ENCODE measurements at regions not wholly inside any gene's neighbourhood (a gene's known extent, or its start where the extent isn't known, plus 50 kb on each side); places are given as distances from the start of the nearest gene placed in this dataset.
A peak's percentile ranks its signal among the peaks of the same experiment; 100 is the strongest.
"Not testable (repeated sequence)": the region's sequence is repeated elsewhere in the genome, so short reads cannot be mapped to it uniquely, and the experiment has no call there.

DNA sequence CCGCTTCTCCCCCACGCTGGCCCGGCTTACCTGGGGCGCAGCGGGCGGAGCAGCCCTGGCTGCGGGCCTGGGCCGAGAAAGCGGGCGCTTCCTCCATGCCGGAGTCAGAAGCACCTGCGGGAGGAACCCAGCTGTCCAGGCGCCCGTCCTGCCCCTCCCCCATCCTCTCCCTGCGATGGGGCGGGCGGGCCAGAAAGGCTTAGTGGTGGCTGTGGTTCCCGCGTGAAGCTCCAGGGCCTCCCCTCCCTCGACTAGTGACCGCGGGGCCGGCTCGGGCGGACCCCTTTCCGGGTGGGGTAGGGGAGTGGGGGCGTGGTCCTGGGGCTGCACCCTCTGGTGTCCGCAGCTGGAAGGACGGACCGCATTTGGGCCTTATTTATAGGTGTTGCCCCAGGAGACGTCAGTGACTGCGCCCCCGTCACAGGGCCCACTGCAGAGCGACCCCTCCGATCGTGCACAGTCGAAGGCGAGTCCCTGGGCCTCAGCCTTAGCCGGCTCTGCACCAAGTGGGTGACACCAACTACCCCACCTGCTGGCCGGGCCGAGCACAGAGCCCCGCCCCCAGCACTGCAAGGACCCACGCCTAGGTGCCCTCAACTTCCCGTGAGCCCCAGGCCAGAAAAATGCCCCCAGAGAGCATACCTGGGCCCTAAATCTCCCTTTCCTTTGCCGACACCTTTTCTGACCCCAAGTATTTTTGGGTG lies 302.7 kb downstream of the CCDC74A start:
- DNase-seq; intact Hi-C loops (cut with DNase I); H3K27ac ChIP-seq; H3K4me3 ChIP-seq; H3K9me3 ChIP-seq; H3K4me1 ChIP-seq; H3K36me3 ChIP-seq; ATAC-seq: not testable (repeated sequence)
- whole genome bisulfite sequencing, 2 donors, result 51 to 57% methylated on average over 32 to 45 of the region's 45 CpGs
- H3K27me3 ChIP-seq, result peaks cover 0 to 22% (median 8%) of the 10 kb centered on the region in 7 donors

DNA sequence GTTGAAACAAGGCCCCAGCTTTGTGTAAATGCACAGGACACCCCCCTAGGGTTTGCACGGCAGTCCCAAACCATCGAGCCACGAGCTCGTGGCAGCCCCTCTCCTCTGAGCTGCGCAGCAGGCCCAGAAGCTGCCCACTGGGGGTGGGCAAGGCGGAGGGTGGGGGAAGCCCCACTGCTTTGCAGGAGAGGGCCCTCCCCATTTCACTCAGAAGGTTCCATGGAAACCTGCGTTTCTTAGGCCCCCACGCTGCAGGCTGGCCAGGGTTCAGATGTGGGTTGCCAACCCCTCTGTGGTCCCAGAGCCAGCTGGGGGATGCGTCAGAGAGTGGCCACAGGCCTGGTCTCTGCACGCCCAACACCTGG lies 303.2 kb downstream of the CCDC74A start:
- H3K9me3 ChIP-seq; H3K36me3 ChIP-seq; H3K4me3 ChIP-seq; H3K4me1 ChIP-seq; H3K27ac ChIP-seq; ATAC-seq; intact Hi-C loops (cut with DNase I); DNase-seq: not testable (repeated sequence)
- 89 to 91% methylated on average over 9 to 10 of the region's 10 CpGs for WGBS, 2 donors
- H3K27me3 ChIP-seq, result peaks cover 0 to 22% (median 8%) of the 10 kb centered on the region in 7 donors

DNA sequence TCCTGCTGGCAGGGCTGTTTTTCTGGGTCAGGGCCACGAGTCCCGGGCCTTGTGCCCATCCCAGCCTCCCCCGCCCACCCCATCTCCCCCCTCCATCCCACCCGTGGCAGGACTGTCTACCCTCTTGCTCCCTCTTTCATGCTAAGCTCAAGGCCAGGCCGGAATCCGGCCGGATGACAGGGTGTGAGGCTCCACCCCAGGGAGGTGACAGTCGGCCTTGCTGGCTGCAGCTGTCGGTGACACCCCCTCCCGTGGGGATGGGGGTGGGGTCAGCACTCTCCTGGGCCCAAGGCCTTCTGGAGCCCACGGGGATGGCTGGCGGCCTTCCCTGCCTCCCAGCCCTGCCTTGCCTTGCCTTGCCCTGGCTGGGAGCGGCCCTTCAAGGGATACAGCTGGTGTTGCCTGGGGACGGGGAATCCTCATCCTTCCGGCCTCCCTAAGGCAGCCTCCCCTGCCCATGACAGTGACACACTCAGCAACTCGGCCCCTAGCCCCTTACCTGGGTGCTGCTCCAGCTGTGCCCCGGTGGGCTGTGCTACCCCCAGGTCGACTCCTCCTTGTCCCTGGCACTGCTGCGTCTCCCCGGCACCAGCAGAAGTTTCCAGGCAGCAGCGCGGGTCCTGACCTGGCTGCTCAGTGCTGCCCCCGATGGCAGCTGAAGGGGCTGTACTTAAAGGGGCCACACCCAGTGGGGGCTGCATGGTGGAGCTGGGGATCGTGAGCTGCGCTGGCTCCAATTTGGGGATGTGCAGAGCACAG lies 303.9 kb downstream of the CCDC74A start:
- not testable (repeated sequence) for H3K36me3 ChIP-seq
- WGBS, 2 donors, result 59 to 60% methylated on average over 19 to 25 of the region's 25 CpGs
- ATAC-seq, result peak in 3 of 8 donors; percentile 37 to 71 (median 38)

DNA sequence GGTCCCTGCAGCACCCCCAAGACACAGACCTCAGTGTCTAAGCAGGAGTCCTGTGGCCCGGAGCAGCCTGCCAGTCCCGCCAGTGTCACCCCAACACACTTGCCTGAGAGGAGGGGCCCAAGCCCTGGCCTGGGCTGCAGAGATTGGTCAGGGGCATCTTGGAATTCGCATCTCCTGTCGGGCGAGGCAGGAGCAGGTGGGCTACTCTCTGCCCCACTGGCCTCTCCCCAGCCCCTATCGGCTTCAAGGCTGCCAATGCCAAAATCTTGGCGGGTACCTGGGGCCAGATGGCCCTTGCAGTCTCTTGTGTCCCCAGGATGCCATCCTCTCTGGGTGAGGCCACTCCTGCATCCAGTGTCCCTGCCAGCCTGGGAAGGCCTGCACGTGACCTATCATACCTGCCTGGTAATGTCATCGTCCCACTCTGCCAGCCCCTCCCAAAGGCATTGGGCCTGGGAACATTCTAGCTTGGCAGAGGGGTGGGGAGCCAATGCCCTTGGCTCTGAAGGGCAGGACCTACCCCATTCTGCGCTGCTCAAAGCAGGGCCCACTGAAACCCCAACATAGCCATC lies 304.6 kb downstream of the CCDC74A start:
- 87 to 98% methylated on average over 5 to 10 of the region's 10 CpGs for WGBS, 2 donors
- intact Hi-C loops (cut with DNase I); ATAC-seq; H3K9me3 ChIP-seq; H3K36me3 ChIP-seq; DNase-seq; H3K4me3 ChIP-seq; H3K27ac ChIP-seq; H3K4me1 ChIP-seq: not testable (repeated sequence)
- H3K27me3 ChIP-seq, result peaks cover 0 to 22% (median 8%) of the 10 kb centered on the region in 7 donors

More for the DNA sequence above, 303.9 kb downstream of the CCDC74A start:
- DNase-seq; intact Hi-C loops (cut with DNase I); H3K4me3 ChIP-seq; H3K4me1 ChIP-seq; H3K27ac ChIP-seq; H3K9me3 ChIP-seq: not testable (repeated sequence)
- peaks cover 0 to 22% (median 8%) of the 10 kb centered on the region in 7 donors for H3K27me3 ChIP-seq

DNA sequence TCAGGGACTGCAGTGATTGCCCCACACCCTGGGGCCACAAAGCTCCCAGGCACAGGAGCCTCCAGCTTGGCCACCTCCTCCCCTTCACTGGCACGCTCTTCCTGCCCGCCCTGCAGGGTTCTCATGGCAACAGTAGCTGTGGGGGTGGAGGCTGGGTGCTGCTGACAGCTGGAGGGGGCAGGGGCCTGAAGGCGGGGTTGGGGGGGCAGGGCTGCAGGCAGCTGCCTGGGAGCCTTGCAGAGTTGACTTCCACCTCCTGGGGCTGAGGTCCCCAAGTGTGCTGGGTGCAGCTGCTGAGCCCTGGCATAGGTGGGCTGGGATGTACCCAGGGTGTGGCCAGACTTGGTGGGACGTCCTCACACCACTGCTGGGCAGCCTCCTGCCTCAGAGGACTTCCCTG lies 305.2 kb downstream of the CCDC74A start:
- intact Hi-C loops (cut with DNase I); H3K27ac ChIP-seq; H3K4me1 ChIP-seq; H3K36me3 ChIP-seq; H3K4me3 ChIP-seq; H3K9me3 ChIP-seq; DNase-seq; ATAC-seq: not testable (repeated sequence)
- WGBS, 2 donors, result 53 to 57% methylated on average over 1 to 4 of the region's 4 CpGs
- peaks cover 0 to 22% (median 8%) of the 10 kb centered on the region in 7 donors for H3K27me3 ChIP-seq

DNA sequence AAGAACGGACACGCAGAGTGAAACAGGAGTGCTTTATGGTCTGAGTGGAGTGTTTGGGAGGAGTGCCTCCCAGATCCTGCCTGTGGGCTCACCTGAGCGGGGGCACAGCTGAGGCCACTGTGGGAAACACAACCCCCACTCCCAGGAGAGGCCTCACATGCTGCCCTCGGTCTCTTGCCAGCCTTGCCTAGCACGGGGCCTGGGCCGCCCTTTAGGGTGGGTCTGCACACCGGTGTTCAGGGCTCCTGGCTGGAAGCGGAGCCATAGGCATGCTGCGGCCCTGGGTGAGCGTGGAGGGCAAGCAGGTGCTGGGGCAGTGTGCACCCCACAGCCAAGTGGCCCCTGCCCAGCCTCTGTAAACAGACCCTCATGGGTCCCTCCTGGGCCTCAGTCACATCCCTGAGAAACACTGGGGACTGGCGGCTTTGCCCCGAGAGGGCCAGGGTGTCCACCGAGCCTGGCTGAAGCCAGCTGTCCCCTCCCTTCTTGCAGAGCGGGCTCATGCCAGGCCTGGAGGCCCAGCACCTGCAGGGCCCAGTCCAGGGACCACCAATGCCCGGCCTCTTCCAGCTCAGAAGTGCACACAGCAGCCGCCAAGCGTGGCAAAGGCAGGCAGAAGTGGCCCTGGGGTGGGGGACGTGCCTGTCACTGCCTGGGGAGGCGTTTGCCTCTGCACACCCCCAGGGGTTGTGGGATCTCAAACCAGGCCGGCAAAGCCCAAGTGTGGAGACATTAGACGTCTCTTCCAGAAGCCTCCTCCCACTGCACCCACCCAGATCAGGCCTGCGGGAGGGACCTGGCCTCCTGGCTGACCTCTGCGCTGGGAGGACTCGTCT lies 305.9 kb downstream of the CCDC74A start:
- H3K27me3 ChIP-seq, result peaks cover 0 to 22% (median 8%) of the 10 kb centered on the region in 7 donors
- 77 to 86% methylated on average over 20 to 24 of the region's 24 CpGs for WGBS, 2 donors
- H3K36me3 ChIP-seq; H3K4me1 ChIP-seq; intact Hi-C loops (cut with DNase I); H3K27ac ChIP-seq; H3K4me3 ChIP-seq; ATAC-seq; H3K9me3 ChIP-seq; DNase-seq: not testable (repeated sequence)

DNA sequence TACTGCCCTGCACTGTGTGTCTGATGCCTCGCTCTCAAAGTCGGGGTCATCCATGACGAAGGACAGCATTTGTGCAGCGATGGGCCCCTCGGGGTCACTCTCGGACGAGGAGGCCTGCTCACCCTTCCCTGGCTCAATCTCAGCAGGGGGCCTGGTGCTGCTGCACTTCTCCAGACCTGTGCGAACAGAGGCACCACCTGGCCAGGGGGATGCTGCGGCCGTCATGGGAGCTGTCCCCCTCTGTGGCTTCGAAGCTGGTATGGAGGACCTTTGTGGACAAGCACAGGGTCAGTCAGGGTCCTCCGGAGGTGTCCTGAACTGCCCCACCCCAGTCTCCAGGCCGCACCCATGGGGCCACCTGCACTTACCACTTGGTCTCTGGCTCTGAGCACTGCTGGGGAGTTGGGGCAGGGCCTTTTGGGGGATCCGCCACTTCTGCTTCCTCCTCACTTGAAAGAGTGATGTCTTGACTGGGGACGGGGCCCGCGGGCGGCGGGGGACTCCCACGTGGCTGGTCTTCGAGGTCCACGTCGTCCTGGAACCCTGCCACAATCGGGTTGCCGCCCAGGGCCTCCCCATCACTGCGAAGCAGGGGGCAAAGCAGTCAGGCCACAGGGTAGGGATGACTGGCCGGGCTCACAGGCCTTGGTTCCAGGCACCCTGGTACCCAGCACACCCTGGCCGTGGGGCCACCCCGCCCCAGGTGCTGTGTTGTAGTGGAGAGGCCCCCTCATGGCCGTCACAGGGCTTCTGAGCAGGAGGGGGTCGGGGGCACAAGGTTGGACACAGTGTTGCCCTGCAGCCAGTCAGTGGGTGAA lies 306.7 kb downstream of the CCDC74A start:
- H3K4me1 ChIP-seq; DNase-seq; intact Hi-C loops (cut with DNase I); H3K36me3 ChIP-seq; H3K4me3 ChIP-seq; H3K27ac ChIP-seq; H3K9me3 ChIP-seq: not testable (repeated sequence)
- peak in 1 of 8 donors; percentile 32 for ATAC-seq
- H3K27me3 ChIP-seq, result peaks cover 0 to 22% (median 8%) of the 10 kb centered on the region in 7 donors
- WGBS, 2 donors, result 86 to 89% methylated on average over 31 of the region's 31 CpGs

DNA sequence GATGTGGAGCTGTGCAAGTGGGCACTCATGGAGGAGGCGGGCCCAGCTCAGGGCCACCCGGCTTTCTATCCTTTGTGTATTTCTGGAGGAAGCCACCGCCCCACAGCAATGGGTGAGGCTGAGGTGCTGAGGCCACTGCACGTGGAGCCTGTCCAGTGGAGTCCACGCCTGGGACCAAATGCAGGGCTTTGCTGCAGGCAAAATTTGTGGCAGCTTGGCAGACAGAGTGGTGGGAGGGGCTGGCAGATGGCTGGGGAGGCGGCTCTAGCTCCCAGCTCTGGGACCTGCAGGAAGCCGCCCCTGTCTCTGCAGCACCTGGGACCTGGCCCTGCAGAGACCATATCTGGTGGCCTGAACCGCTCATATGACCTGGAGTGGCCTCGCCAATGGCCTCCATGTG lies 307.3 kb downstream of the CCDC74A start:
- peaks cover 0 to 19% (median 8%) of the 10 kb centered on the region in 7 donors for H3K27me3 ChIP-seq
- H3K9me3 ChIP-seq; H3K36me3 ChIP-seq; H3K4me3 ChIP-seq; DNase-seq; H3K27ac ChIP-seq; ATAC-seq; H3K4me1 ChIP-seq; intact Hi-C loops (cut with DNase I): not testable (repeated sequence)
- WGBS, 2 donors, result 83 to 87% methylated on average over 9 of the region's 9 CpGs
